NCI-H82 (cell line): ENCODE measurements at regions not wholly inside any gene's neighbourhood (a gene's known extent, or its start where the extent isn't known, plus 50 kb on each side); places are given as distances from the start of the nearest gene placed in this dataset.

ENCODE experiments used
- DNase-seq: peaks from one replicate; lab custom pipeline; 2025; lab: John Stamatoyannopoulos, UW

- no peak for DNase-seq
Observed at GRCh38 chr6:8655670-8656454, 220.5 kb upstream of the SLC35B3 start.

- DNase-seq = no peak
Observed at GRCh38 chr6:8652710-8653109, 217.4 kb upstream of the SLC35B3 start.

GRCh38 chr6:8651998-8652397 lies 216.7 kb upstream of the SLC35B3 start:
- DNase-seq = no peak

- DNase-seq = no peak
Observed at GRCh38 chr6:8645212-8645611, 209.9 kb upstream of the SLC35B3 start.

DNA sequence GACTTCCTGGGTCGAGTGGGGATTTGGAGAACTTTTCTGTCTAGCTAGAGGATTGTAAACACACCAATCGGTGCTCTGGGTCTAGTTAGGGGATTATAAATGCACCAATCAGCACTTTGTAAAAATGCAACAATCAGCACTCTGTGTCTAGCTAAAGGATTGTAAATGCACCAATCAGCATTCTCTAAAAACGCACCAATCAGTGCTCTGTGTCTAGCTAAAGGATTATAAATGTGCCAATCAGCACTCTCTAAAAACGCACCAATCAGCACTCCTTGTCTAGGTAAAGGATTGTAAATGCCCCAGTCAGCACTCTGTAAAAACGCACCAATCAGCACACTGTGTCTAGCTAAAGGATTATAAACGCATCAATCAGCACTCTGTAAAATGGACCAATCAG lies 209.0 kb upstream of the SLC35B3 start:
- no peak for DNase-seq

DNA sequence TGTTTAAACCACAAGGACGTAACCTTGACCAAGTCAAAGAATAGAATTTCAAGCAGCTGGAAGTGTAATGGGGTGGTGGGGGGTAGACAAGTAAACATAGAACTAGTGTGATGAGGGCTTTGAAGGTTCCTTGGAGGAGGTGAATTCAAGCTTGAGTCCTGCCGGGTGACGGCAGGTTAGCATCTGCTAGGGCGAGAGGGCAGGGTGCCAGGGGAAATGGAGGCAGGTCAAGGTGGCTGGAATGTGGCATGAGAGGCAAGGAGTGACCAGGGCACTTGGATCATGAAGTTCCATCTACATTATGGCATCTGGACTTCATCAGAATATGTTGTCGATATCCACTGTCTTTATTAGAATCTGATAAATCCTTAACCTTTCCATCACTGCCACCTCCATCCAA lies 207.5 kb upstream of the SLC35B3 start:
- DNase-seq = no peak

GRCh38 chr6:8642131-8642530 lies 206.8 kb upstream of the SLC35B3 start:
- DNase-seq = no peak

GRCh38 chr6:8639928-8640649 lies 204.7 kb upstream of the SLC35B3 start:
- no peak for DNase-seq

DNA sequence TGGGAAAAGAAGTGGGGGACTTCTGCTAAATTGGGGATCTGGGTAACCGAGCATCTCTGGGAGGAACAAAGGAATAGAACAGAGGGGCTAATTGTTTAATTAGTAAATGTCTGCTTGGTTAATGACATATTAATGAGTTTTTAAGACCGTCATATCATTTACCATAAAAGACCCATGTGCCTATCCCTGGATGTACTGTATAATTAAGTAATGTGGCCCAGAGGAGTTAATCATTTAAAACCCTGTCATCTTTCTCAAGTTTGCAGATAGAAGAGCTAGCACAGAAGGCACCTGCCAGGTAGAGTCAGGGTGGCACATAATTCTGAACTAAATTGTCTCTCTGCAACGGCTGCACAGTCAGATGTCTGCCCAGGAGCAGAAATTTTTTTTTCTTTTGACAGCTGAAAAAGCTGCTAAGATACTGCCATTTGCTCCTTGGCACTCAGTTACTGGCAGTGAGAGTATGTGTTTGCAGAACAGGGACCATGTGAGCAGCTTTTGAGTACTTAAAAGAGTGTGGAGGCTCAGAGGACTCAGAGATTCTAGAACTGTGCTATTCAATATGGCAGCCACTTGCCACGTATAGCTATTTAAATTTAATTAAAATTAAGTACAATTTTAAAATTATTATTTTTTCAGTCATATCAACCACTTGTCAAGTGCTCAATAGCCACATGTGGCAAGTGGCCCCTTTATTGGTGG lies 202.7 kb upstream of the SLC35B3 start:
- no peak for DNase-seq

DNA sequence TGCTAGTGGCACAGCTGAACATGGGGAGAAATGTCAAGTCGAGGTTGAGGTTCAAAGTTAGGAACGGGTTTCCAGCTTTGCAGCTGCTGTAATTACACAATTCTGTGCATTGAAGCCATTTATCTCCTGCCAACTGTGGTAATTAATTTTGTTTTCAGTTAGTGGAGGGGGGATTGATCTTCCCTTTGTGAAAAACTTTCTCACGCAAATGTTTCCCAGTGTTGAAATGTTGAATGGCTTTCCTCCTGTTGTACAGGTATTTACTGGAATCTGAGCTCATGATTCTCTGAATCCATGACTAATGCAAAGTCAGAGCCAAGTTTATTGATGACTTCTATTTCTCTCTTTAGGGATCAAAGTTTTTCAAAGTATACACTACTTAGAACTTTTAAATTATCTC lies 198.4 kb upstream of the SLC35B3 start:
- DNase-seq = no peak

DNA sequence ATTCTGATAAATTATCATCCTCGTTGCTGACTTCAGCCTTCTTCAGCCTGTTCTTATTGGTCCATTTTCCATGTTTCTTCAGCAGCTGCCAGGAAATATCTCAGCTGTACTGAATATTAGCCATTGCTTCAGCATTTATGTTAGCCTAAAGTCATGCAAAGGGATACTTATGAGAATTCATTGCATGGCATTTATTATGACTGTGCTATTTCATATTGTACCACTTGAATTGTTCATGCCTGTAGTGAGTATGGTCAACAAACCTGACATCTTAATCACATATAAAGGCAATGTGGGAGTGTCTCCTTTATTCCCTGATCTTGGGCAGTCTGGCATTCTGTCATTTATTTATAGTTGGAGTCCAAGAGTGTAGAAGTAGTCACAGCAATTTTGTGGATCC lies 193.4 kb upstream of the SLC35B3 start:
- no peak for DNase-seq

DNA sequence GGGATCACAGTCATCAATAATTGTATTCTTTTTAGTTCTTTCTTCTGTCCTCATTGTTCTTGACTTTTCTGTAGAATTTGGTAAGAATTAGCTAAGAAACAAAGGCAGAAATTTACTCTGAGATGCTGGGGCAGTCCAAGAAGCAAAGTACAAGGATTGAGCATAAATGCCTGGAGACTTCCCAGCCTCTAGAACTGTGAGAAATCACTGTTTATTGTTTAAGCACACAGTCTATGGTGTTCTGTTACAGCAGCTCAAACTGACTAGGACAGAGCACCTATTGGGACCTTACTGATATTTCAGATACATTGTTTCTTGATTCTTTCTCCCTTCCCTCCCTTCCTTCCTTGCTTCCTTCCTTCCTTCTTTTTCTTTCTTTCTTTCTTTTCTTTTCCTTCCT lies 192.7 kb upstream of the SLC35B3 start:
- DNase-seq = no peak

- DNase-seq = no peak
Observed at GRCh38 chr6:8627085-8627861, 191.9 kb upstream of the SLC35B3 start.

DNA sequence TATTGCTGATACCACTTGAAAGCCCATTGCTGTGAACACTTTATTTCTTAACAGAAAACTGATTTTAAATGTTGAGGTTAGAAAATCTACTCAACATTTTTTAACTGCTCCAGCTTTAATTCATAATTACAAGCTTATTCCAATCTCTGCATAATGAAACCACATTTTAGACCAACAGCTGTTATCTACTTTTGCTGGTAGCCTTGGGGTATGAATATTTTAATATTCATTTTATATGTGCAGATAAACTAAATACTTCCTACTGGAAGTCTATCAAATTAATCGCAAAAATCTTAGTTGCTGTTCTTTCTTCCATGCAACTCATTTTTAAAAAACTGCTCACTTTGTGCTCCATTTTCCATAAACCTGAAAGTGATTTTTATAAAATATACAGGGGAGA lies 189.3 kb upstream of the SLC35B3 start:
- no peak for DNase-seq

DNA sequence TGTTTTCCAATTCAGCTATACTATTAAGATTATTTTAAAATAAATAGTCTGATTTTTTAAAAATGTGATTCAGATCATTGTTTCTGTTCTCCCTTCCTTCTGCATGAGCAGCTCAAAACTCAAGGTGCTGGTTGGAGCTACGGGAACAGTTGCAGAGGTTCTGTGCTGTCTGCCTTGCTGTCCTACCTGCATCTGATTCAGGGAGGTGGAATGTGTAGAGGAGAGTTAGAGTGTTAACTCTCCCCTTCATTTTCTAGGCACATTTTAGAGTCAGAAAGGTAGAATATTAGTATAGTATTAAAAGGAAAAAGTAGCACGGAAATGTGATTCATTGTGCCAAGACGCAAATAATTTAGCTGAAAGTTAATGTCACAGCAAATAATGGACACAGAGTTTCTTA lies 188.1 kb upstream of the SLC35B3 start:
- no peak for DNase-seq

DNA sequence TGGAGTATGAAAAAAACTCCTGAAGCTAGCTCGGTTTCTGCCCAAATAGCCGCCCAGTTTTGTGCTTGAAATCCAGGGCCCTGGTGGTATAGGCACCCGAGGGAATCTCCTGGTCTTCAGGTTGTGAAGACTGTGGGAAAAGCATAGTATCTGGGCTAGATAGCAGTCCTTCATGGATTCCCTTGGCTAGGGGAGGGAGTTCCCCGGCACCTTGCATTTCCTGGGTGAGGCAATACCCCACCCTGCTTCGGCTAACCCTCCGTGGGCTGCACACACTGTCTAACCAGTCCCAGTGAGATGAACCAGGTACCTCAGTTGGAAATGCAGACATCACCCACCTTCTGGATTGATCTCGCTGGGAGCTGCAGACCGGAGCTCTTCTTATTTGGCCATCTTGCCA lies 184.5 kb upstream of the SLC35B3 start:
- DNase-seq = no peak

- peak; percentile 28 for DNase-seq
Observed at GRCh38 chr6:8619408-8619807, 184.1 kb upstream of the SLC35B3 start.

GRCh38 chr6:8608737-8609136 lies 173.4 kb upstream of the SLC35B3 start:
- no peak for DNase-seq

DNA sequence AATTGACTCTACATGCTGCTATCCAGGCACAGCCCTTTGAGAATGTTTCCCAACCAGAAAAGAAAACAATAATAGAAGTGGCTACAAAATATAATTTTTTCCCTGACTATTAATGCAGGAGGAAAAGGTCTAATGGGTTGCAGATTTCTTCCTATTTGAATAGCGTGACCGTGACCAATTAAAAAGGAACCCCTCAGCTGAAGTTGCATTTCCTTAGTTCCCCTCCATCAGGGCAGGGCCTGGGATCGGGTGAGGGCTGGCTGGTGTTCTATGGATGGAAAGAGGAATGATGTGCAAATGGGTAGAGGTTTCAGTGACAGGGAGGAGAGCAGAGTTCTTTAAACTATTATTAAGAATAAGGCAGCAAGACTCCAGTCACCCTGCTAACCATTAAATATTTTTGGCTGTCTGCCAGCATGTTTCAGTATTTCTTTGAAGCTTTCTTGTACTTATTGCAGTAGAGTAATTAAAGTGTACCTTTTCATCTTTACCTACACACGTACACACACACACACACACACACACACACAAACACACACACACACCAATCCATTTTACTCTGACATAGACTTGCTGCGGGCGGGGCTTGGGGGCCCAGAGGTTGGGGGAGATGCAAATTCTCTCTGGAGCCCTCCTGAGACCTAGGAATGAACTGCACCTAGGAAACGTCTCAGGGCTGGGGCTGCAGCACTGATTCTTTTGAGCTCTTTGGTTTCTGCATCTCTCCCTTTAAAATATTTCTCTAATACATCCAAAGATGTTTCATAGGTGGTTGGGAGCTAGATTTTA lies 154.8 kb upstream of the SLC35B3 start:
- peak; percentile 50 for DNase-seq

DNA sequence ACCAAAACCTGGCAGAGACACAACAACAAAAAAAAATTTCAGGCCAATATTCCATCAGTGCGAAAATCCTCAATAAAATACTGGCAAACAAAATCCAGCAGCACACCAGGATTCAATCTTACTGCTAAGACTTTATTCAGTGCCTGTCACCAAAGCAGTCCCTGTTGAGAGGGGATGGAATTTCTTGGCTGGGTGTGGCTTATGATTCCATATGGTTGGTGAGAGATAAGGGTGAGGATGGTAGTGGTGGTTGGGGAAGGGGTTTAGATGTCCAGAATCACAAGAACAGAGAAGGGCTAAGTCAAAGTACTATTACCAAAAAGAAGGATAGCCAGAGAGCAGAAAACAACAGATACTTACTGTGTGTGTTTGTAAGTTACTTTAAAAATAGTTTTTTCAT lies 152.8 kb upstream of the SLC35B3 start:
- DNase-seq = peak; percentile 3

- DNase-seq = no peak
Observed at GRCh38 chr6:8583291-8583690, 147.9 kb upstream of the SLC35B3 start.
